Medulla oblongata (tissue), 1 donor: ENCODE measurements at regions not wholly inside any gene's neighbourhood (a gene's known extent, or its start where the extent isn't known, plus 50 kb on each side); places are given as distances from the start of the nearest gene placed in this dataset.
A peak's percentile ranks its signal among the peaks of the same experiment; 100 is the strongest.

Experiments
- DNase-seq: peaks from one replicate; pipeline ENCODE4 v3.0.0-alpha.2; 2015; ENCODE audit errors: extremely low spot score

- no peak for DNase-seq
Observed at GRCh38 chr2:167900435-167901114, 346.8 kb downstream of the STK39 start.

GRCh38 chr2:167898340-167898739, 349.1 kb downstream of the STK39 start:
- DNase-seq: no peak

GRCh38 chr2:167891841-167892240, 355.6 kb downstream of the STK39 start:
- no peak for DNase-seq

- no peak for DNase-seq
Observed at GRCh38 chr2:167890739-167891138, 356.7 kb downstream of the STK39 start.

GRCh38 chr2:167880415-167880814, 367.0 kb downstream of the STK39 start:
- DNase-seq: no peak

- DNase-seq: no peak
Observed at GRCh38 chr2:167875529-167875928, 371.9 kb downstream of the STK39 start.

- no peak for DNase-seq
Observed at GRCh38 chr2:167874812-167875211, 372.6 kb downstream of the STK39 start.

GRCh38 chr2:167871286-167871685, 376.1 kb downstream of the STK39 start:
- no peak for DNase-seq

GRCh38 chr2:167869200-167869599, 378.2 kb downstream of the STK39 start:
- no peak for DNase-seq

GRCh38 chr2:167863377-167863776, 384.0 kb downstream of the STK39 start:
- DNase-seq: no peak

- no peak for DNase-seq
Observed at GRCh38 chr2:167862782-167863181, 384.6 kb downstream of the STK39 start.

GRCh38 chr2:167862296-167862695, 385.1 kb downstream of the STK39 start:
- DNase-seq: no peak

- no peak for DNase-seq
Observed at GRCh38 chr2:167861574-167862193, 385.7 kb downstream of the STK39 start.

- no peak for DNase-seq
Observed at GRCh38 chr2:167860082-167860481, 387.3 kb downstream of the STK39 start.

GRCh38 chr2:167859676-167860075, 387.7 kb downstream of the STK39 start:
- DNase-seq: no peak

- DNase-seq: no peak
Observed at GRCh38 chr2:167858086-167858485, 389.3 kb downstream of the STK39 start.

GRCh38 chr2:167857416-167857815, 390.0 kb downstream of the STK39 start:
- DNase-seq: peak; percentile 59

GRCh38 chr2:167856190-167856589, 391.2 kb downstream of the STK39 start:
- DNase-seq: no peak

GRCh38 chr2:167855211-167855610, 392.2 kb downstream of the STK39 start:
- no peak for DNase-seq

- no peak for DNase-seq
Observed at GRCh38 chr2:167853717-167854116, 393.7 kb downstream of the STK39 start.

GRCh38 chr2:167851876-167852275, 395.5 kb downstream of the STK39 start:
- DNase-seq: no peak

GRCh38 chr2:167851323-167851860, 396.0 kb downstream of the STK39 start:
- no peak for DNase-seq
